GM11168 (cell line): ENCODE measurements at regions not wholly inside any gene's neighbourhood (a gene's known extent, or its start where the extent isn't known, plus 50 kb on each side); places are given as distances from the start of the nearest gene placed in this dataset.

Source experiments
- in situ Hi-C: fragments of 300-500 bp; cut with MboI; formaldehyde crosslinking; loops from one replicate; pipeline ENCODE4 v1.12.0; 2022; ENCODE audit warnings: low sequenced_read_pairs; ENCODE audit not compliant: unreplicated experiment

GRCh38 chr20:61106438-61106837 lies 145.6 kb upstream of the CDH4 start:
- in situ Hi-C loops: no loop called here

- in situ Hi-C loops: no loop called here
Observed at GRCh38 chr20:61109221-61109805, 142.7 kb upstream of the CDH4 start.

GRCh38 chr20:61112515-61112914 lies 139.5 kb upstream of the CDH4 start:
- in situ Hi-C loops: no loop called here

- in situ Hi-C loops: no loop called here
Observed at GRCh38 chr20:61113731-61114130, 138.3 kb upstream of the CDH4 start.

- in situ Hi-C loops: no loop called here
Observed at GRCh38 chr20:61114493-61115175, 137.4 kb upstream of the CDH4 start.

GRCh38 chr20:61115364-61116065 lies 136.5 kb upstream of the CDH4 start:
- in situ Hi-C loops: no loop called here

GRCh38 chr20:61117725-61118124 lies 134.3 kb upstream of the CDH4 start:
- in situ Hi-C loops: no loop called here

- in situ Hi-C loops: no loop called here
Observed at GRCh38 chr20:61118429-61119224, 133.4 kb upstream of the CDH4 start.

- in situ Hi-C loops: no loop called here
Observed at GRCh38 chr20:61119273-61119672, 132.8 kb upstream of the CDH4 start.

- in situ Hi-C loops: no loop called here
Observed at GRCh38 chr20:61119794-61120410, 132.2 kb upstream of the CDH4 start.

GRCh38 chr20:61120595-61121515 lies 131.2 kb upstream of the CDH4 start:
- in situ Hi-C loops: no loop called here

GRCh38 chr20:61121661-61122060 lies 130.4 kb upstream of the CDH4 start:
- in situ Hi-C loops: no loop called here

- in situ Hi-C loops: no loop called here
Observed at GRCh38 chr20:61123286-61123685, 128.8 kb upstream of the CDH4 start.

GRCh38 chr20:61123751-61124368 lies 128.2 kb upstream of the CDH4 start:
- in situ Hi-C loops: no loop called here

GRCh38 chr20:61125076-61125475 lies 127.0 kb upstream of the CDH4 start:
- in situ Hi-C loops: no loop called here

GRCh38 chr20:61125546-61126180 lies 126.4 kb upstream of the CDH4 start:
- in situ Hi-C loops: no loop called here

- in situ Hi-C loops: no loop called here
Observed at GRCh38 chr20:61126369-61127195, 125.5 kb upstream of the CDH4 start.
